GM12878 (cell line): ENCODE measurements at regions not wholly inside any gene's neighbourhood (a gene's known extent, or its start where the extent isn't known, plus 50 kb on each side); places are given as distances from the start of the nearest gene placed in this dataset.

Experiments
- ATAC-seq: fragments of 200-7000 bp; cut with Tn5 transposase; 3 replicates; pipeline ENCODE4 v1.9.1; 2020; ENCODE audit warnings: mild to moderate bottlenecking, moderate library complexity
- BruUV-seq: library from RNA; stranded (reverse); fragments of 400-500 nt; replicated peaks from 2 replicates; lab custom pipeline; 2021; lab: Mats Ljungman, UMichigan
- CTCF ChIA-PET: fragments of 300-600 bp; sonication (Branson Sonifier 250); formaldehyde crosslinking; extraction: SDS; loops from one replicate; lab custom pipeline; 2021; ENCODE audit warnings: inconsistent platforms; lab: Yijun Ruan, JAX
- POLR2A ChIA-PET: fragments of 350-600 bp; formaldehyde crosslinking; extraction: SDS; loops from one replicate; lab custom pipeline; 2021; ENCODE audit warnings: inconsistent platforms; lab: Charles Lee
- RAD21 ChIA-PET: fragments of 300-600 bp; sonication (Branson Sonifier 250); formaldehyde crosslinking; loops from one replicate; lab custom pipeline; 2023; ENCODE audit warnings: antibody characterized with exemption; ENCODE audit not compliant: unreplicated experiment; lab: Charles Lee
- SMC1A ChIA-PET: fragments of 300-600 bp; sonication (Branson Sonifier 250); formaldehyde crosslinking; loops from one replicate; lab custom pipeline; 2023; ENCODE audit not compliant: unreplicated experiment, uncharacterized antibody; lab: Charles Lee
- DNase-seq: peaks from one replicate; pipeline ENCODE4 v3.0.0-alpha.2; 2011; ENCODE audit warnings: low read depth, low spot score
- FAIRE-seq: peaks from 3 replicates; lab custom pipeline; 2011; peaks lifted over from hg19 to GRCh38; lab: Jason Lieb, UNC
- H2AFZ ChIP-seq: 2 replicates; pipeline ENCODE4 v1.6.0; 2011; ENCODE audit warnings: low read depth, low read length, control low read depth; ENCODE audit not compliant: control insufficient read depth
- H3K27ac ChIP-seq: 2 replicates; pipeline ENCODE4 v1.5.1; 2011; ENCODE audit warnings: control low read depth; ENCODE audit not compliant: control insufficient read depth, insufficient read depth
- H3K27me3 ChIP-seq, 2 experiments: replicated peaks in 1 of 2; 2 replicates each; pipeline versions ENCODE4 v1.6.0 to v1.6.1; 2011; ENCODE audit warnings: low read length in 1 of 2; ENCODE audit not compliant: control insufficient read depth in 2 of 2, insufficient read depth in 2 of 2
- H3K36me3 ChIP-seq, 2 experiments: 2 replicates each; pipeline ENCODE4 v1.5.1; 2011; ENCODE audit warnings: low read length in 1 of 2; ENCODE audit not compliant: control insufficient read depth in 2 of 2, insufficient read depth in 2 of 2
- H3K4me1 ChIP-seq: 2 replicates; pipeline ENCODE4 v1.6.1; 2011; ENCODE audit warnings: mild to moderate bottlenecking, low read length, moderate library complexity, mixed read lengths; ENCODE audit not compliant: control insufficient read depth, insufficient read depth
- H3K4me2 ChIP-seq: 2 replicates; pipeline ENCODE4 v1.6.0; 2011; ENCODE audit warnings: control low read depth; ENCODE audit not compliant: control insufficient read depth, insufficient read depth
- H3K4me3 ChIP-seq: fragments of 200-600 bp; sonication (generic); 2 replicates; pipeline ENCODE4 v1.5.1; 2016
- H3K79me2 ChIP-seq: 2 replicates; pipeline ENCODE4 v1.6.0; 2011; ENCODE audit warnings: low read length; ENCODE audit not compliant: control insufficient read depth, insufficient read depth
- H3K9ac ChIP-seq: 2 replicates; pipeline ENCODE4 v1.8.0; 2011; ENCODE audit warnings: low read length, control low read depth, mixed read lengths; ENCODE audit not compliant: control insufficient read depth, insufficient read depth
- H3K9me3 ChIP-seq: replicated peaks from 3 replicates; pipeline ENCODE4 v1.5.1; 2011; ENCODE audit warnings: mild to moderate bottlenecking, low read length; ENCODE audit not compliant: control insufficient read depth, insufficient read depth
- H4K20me1 ChIP-seq: 2 replicates; pipeline ENCODE4 v1.6.0; 2011; ENCODE audit not compliant: control insufficient read depth, insufficient read depth
- BCL11A ChIP-seq: IDR thresholded peaks from 2 replicates; pipeline ENCODE4 v1.6.1; 2011; ENCODE audit warnings: low read depth, low read length
- BHLHE40 ChIP-seq, 2 experiments: fragments of 450-650 bp in 1 of 2; IDR thresholded peaks; 2 replicates each; pipeline ENCODE4 v1.6.1; 2011 to 2017; ENCODE audit warnings: low read depth in 2 of 2, borderline replicate concordance in 1 of 2, improper control_type of control experiment in 1 of 2, low read length in 1 of 2, mild to moderate bottlenecking in 1 of 2
- CBFB ChIP-seq: IDR thresholded peaks from 2 replicates; pipeline ENCODE4 v1.6.1; 2016; ENCODE audit warnings: antibody characterized with exemption, low read depth
- DPF2 ChIP-seq: fragments of 450-650 bp; IDR thresholded peaks from 2 replicates; pipeline ENCODE4 v1.6.1; 2017; ENCODE audit warnings: mild to moderate bottlenecking
- EED ChIP-seq: sonication (generic); IDR thresholded peaks from 2 replicates; pipeline ENCODE4 v1.6.1; 2016; ENCODE audit warnings: antibody characterized with exemption, low read depth
- ETV6 ChIP-seq, 2 experiments: fragments of 450-650 bp in 1 of 2; IDR thresholded peaks in 1 of 2; conservative IDR thresholded peaks in 1 of 2; 2 replicates each; pipeline ENCODE4 v1.6.1; 2014; ENCODE audit warnings: antibody characterized with exemption in 1 of 2, borderline replicate concordance in 1 of 2, low read depth in 1 of 2, mild to moderate bottlenecking in 1 of 2, moderate library complexity in 1 of 2
- FOXM1 ChIP-seq: IDR thresholded peaks from 2 replicates; pipeline ENCODE4 v1.6.1; 2012; ENCODE audit warnings: low read depth, mild to moderate bottlenecking, inconsistent platforms, low read length, moderate library complexity
- GABPA ChIP-seq: IDR thresholded peaks from 2 replicates; pipeline ENCODE4 v1.6.1; 2014; ENCODE audit warnings: antibody characterized with exemption, low read depth, mild to moderate bottlenecking, inconsistent platforms
- GATAD2B ChIP-seq: fragments of 450-650 bp; conservative IDR thresholded peaks from 2 replicates; pipeline ENCODE4 v1.6.1; 2017; ENCODE audit warnings: low read depth, mild to moderate bottlenecking, moderate library complexity
- HDAC6 ChIP-seq: fragments of 200-600 bp; sonication (generic); IDR thresholded peaks from one replicate; pipeline ENCODE4 v1.8.0; 2017; ENCODE audit warnings: antibody characterized with exemption; ENCODE audit not compliant: unreplicated experiment
- IKZF2 ChIP-seq, 2 experiments: fragments of 450-650 bp; IDR thresholded peaks; 2 replicates each; pipeline ENCODE4 v1.6.1; 2017; ENCODE audit warnings: mild to moderate bottlenecking in 2 of 2, moderate library complexity in 2 of 2
- IRF4 ChIP-seq: IDR thresholded peaks from 2 replicates; pipeline ENCODE4 v1.6.1; 2011; ENCODE audit warnings: low read depth, low read length
- JUND ChIP-seq: IDR thresholded peaks from 2 replicates; pipeline ENCODE4 v1.6.1; 2012; ENCODE audit warnings: low read depth, mild to moderate bottlenecking, low read length, improper control_type of control experiment, moderate library complexity
- KDM1A ChIP-seq: fragments of 200-600 bp; sonication (generic); IDR thresholded peaks from 2 replicates; pipeline ENCODE4 v1.6.1; 2016; ENCODE audit warnings: borderline replicate concordance
- NFIC ChIP-seq: IDR thresholded peaks from 2 replicates; pipeline ENCODE4 v1.6.1; 2012; ENCODE audit warnings: low read depth, mild to moderate bottlenecking, inconsistent platforms, low read length, moderate library complexity
- NFYB ChIP-seq: IDR thresholded peaks from 2 replicates; pipeline ENCODE4 v1.6.1; 2011; ENCODE audit warnings: low read depth, mild to moderate bottlenecking, low read length, improper control_type of control experiment, moderate library complexity; ENCODE audit not compliant: insufficient read depth
- NR2F1 ChIP-seq: fragments of 450-650 bp; conservative IDR thresholded peaks from 2 replicates; pipeline ENCODE4 v1.6.1; 2017; ENCODE audit warnings: mild to moderate bottlenecking
- PAX5 ChIP-seq: IDR thresholded peaks from 2 replicates; pipeline ENCODE4 v1.6.1; 2011; ENCODE audit warnings: low read depth, low read length, borderline replicate concordance
- RAD51 ChIP-seq: fragments of 450-650 bp; IDR thresholded peaks from 2 replicates; pipeline ENCODE4 v1.6.1; 2016; ENCODE audit warnings: moderate library complexity, mild to moderate bottlenecking, inconsistent platforms
- RUNX3 ChIP-seq: IDR thresholded peaks from 2 replicates; pipeline ENCODE4 v1.6.1; 2012; ENCODE audit warnings: low read length, inconsistent platforms
- SREBF2 ChIP-seq: IDR thresholded peaks from 2 replicates; pipeline ENCODE4 v1.6.1; 2012; ENCODE audit warnings: mild to moderate bottlenecking, low read length
- STAT3 ChIP-seq: IDR thresholded peaks from 2 replicates; pipeline ENCODE4 v1.6.1; 2011; ENCODE audit warnings: low read depth, low read length, improper control_type of control experiment
- TCF12 ChIP-seq: IDR thresholded peaks from 2 replicates; pipeline ENCODE4 v1.6.1; 2011; ENCODE audit warnings: low read depth, mild to moderate bottlenecking, low read length
- TCF3 ChIP-seq: IDR thresholded peaks from 2 replicates; pipeline ENCODE4 v1.6.1; 2012; ENCODE audit warnings: low read depth, mild to moderate bottlenecking, low read length, borderline replicate concordance; ENCODE audit not compliant: insufficient read depth
- TCF7 ChIP-seq: IDR thresholded peaks from 2 replicates; pipeline ENCODE4 v1.6.1; 2014; ENCODE audit warnings: antibody characterized with exemption, borderline replicate concordance
- WRNIP1 ChIP-seq: IDR thresholded peaks from 2 replicates; pipeline ENCODE4 v1.6.1; 2011; ENCODE audit warnings: low read depth, low read length, improper control_type of control experiment, borderline replicate concordance
- YBX1 ChIP-seq: fragments of 450-650 bp; IDR thresholded peaks from 2 replicates; pipeline ENCODE4 v1.6.1; 2016; ENCODE audit warnings: antibody characterized with exemption
- ZBED1 ChIP-seq: IDR thresholded peaks from 2 replicates; pipeline ENCODE4 v1.6.1; 2016; ENCODE audit warnings: borderline replicate concordance
- WGBS: methylation state at CpG from one replicate; pipeline ENCODE4 v1.1.6; 2016; ENCODE audit warnings: low lambda C conversion rate; ENCODE audit not compliant: insufficient replicate concordance, insufficient coverage; ENCODE audit errors: missing lambda C conversion rate; 5-methylcytosine and 5-hydroxymethylcytosine counted together
- in situ Hi-C: fragments of 300-500 bp; cut with MboI; formaldehyde crosslinking; loops from 9 replicates; pipeline ENCODE4 v1.14.3; 2018; ENCODE audit warnings: mixed read lengths
- intact Hi-C: fragments of 100-400 bp; cut with micrococcal nuclease; formaldehyde crosslinking; loops from one replicate; pipeline ENCODE4 v1.14.2; 2022; ENCODE audit not compliant: unreplicated experiment
- TF ChIP-seq, protein P1 (sequence below): fragments of 450-650 bp; IDR thresholded peaks from 2 replicates; pipeline ENCODE4 v1.6.1; 2016; ENCODE audit warnings: mild to moderate bottlenecking

DNA sequence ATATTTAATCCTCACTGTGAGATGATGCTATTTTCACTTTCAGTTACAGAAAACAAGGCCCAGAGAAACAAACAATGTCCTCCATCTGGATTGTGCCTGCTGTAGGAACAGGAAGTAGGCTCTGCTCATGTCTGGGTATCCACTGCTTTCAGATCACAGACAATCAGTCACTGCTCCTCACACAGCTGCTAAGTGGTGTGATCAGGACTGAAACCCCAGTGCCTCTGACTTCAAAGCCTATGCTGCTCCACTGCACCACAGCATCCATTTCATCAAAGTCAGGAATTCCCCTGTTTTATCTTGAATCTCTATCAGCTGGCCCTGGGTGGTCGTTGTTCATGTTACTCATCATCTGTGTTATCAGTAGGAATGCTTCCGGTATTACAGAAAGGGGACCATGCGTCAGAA, 303.8 kb upstream of the TRIB2 start:
- Histone ChIP-seq H3K27ac (no peak overlapping the region), H3K36me3 (no peaks in the 10 kb centered on the region), H3K4me2 (peak overlapping the region; percentile 38; the same call in 1 of the 2 replicates), H2AFZ (peak overlapping the region; percentile 50), H3K4me3 (no peak overlapping the region), H3K9me3 (peaks cover 2% of the 10 kb centered on the region; the same call in 2 of the 3 replicates), H4K20me1 (no peaks in the 10 kb centered on the region), H3K79me2 (no peaks in the 10 kb centered on the region), H3K27me3 (no peaks in the 10 kb centered on the region), H3K9ac (no peak overlapping the region), H3K4me1 (peaks cover 13% of the 10 kb centered on the region; the same call in 1 of the 2 replicates)
- ATAC-seq (peak; percentile 99), DNase-seq (peak; percentile 57), FAIRE-seq (peak; percentile 86)
- ChIA-PET POLR2A (no interaction called here), SMC1A (interaction anchor here (1.1 kb wide), 1 partner anchor 17 kb away, joined by 3 read pairs; no protein-coding TSS in a partner anchor), RAD21 (no interaction called here), CTCF (no interaction called here)
- in situ Hi-C loops, result no loop called here
- intact Hi-C loops, result loop anchor here (2.0 to 10.0 kb wide), 3 partner anchors 131 to 548 kb away; partner anchors contain the start of gene TRIB2
- no TSS peak for BruUV-seq
- 38% methylated on average over 3 of the region's 3 CpGs for WGBS
- TF ChIP-seq IRF4 (peak; percentile 62; the same call in 1 of the 2 replicates), WRNIP1 (no peak), YBX1 (no peak), NFYB (no peak), SREBF2 (no peak), TCF3 (peak; percentile 74), JUND (no peak), ZBED1 (0 out of 2 replicates have a peak, but pooled peaks have one; percentile 23), NR2F1 (0 out of 2 replicates have a peak, but pooled peaks have one; percentile 25), TCF7 (peak; percentile 86), FOXM1 (peak; percentile 37; the same call in 1 of the 2 replicates), GATAD2B (no peak), CBFB (peak; percentile 26; the same call in 1 of the 2 replicates), DPF2 (peak; percentile 44; the same call in 1 of the 2 replicates), RAD51 (no peak), GABPA (0 out of 2 replicates have a peak, but pooled peaks have one; percentile 22), BCL11A (peak; percentile 23; the same call in 1 of the 2 replicates), PAX5 (0 out of 2 replicates have a peak, but pooled peaks have one; percentile 36), BHLHE40 (IDR thresholded peaks at IDR 0.05; ENCODE audit: borderline replicate concordance in 1 of 2, low read depth in 2 of 2, low read length in 1 of 2) (peak; percentile 20 to 61; a peak in 2 of 4 replicates), KDM1A (no peak), EED (peak; percentile 80), RUNX3 (peak; percentile 74), HDAC6 (no peak), TCF12 (peak; percentile 87), STAT3 (no peak), IKZF2 (IDR thresholded peaks at IDR 0.05) (peak; percentile 72 to 79), ETV6 (conservative IDR thresholded peaks at IDR 0.05 in 1 of 2, IDR thresholded peaks at IDR 0.05 in 1 of 2; ENCODE audit: borderline replicate concordance in 1 of 2, low read depth in 1 of 2) (peak in 1 of 2 experiments; percentile 81; a peak in 2 of 4 replicates), NFIC (0 out of 2 replicates have a peak, but pooled peaks have one; percentile 30)
- TF ChIP-seq, protein P1, sequence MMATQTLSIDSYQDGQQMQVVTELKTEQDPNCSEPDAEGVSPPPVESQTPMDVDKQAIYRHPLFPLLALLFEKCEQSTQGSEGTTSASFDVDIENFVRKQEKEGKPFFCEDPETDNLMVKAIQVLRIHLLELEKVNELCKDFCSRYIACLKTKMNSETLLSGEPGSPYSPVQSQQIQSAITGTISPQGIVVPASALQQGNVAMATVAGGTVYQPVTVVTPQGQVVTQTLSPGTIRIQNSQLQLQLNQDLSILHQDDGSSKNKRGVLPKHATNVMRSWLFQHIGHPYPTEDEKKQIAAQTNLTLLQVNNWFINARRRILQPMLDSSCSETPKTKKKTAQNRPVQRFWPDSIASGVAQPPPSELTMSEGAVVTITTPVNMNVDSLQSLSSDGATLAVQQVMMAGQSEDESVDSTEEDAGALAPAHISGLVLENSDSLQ, result peak; percentile 75; the same call in 1 of the 2 replicates
